Prostate gland (tissue), 2 donors: ENCODE measurements at regions not wholly inside any gene's neighbourhood (a gene's known extent, or its start where the extent isn't known, plus 50 kb on each side); places are given as distances from the start of the nearest gene placed in this dataset.

Source experiments
- DNase-seq: peaks from one replicate; pipeline ENCODE4 v3.0.0-alpha.2; 2019; ENCODE audit warnings: low spot score
- H3K27ac ChIP-seq, 2 donors: fragments of 200-600 bp; sonication (generic); 2 replicates each; pipeline ENCODE4 v1.5.1; 2017 to 2019
- H3K27me3 ChIP-seq: fragments of 200-600 bp; sonication (generic); replicated peaks from 2 replicates; pipeline ENCODE4 v1.5.1; 2019; ENCODE audit not compliant: insufficient read depth
- H3K36me3 ChIP-seq, 2 donors: fragments of 200-600 bp; sonication (generic); 1 replicate in 1 of 2; 2 replicates in 1 of 2; pipeline versions ENCODE4 v1.5.1 to v1.8.1; 2017 to 2019
- H3K4me1 ChIP-seq: fragments of 200-600 bp; sonication (generic); replicated peaks from 2 replicates; pipeline ENCODE4 v1.5.1; 2019
- H3K4me3 ChIP-seq, 2 donors: fragments of 200-600 bp; sonication (generic); 2 replicates each; pipeline ENCODE4 v1.5.1; 2017 to 2019
- H3K9me3 ChIP-seq: fragments of 200-600 bp; sonication (generic); 2 replicates; pipeline ENCODE4 v1.5.1; 2017
- CTCF ChIP-seq, 4 experiments: fragments of 200-600 bp in 2 of 4; fragments of 450-650 bp in 2 of 4; sonication (generic) in 2 of 4; IDR thresholded peaks; 1 replicate in 3 of 4; 2 replicates in 1 of 4; pipeline ENCODE4 v1.5.1; 2016 to 2019; ENCODE audit warnings: antibody characterized with exemption in 4 of 4, mild to moderate bottlenecking in 2 of 4, moderate library complexity in 2 of 4
- POLR2A ChIP-seq: fragments of 450-650 bp; IDR thresholded peaks from one replicate; pipeline ENCODE4 v1.6.1; 2016; ENCODE audit warnings: antibody characterized with exemption, mild to moderate bottlenecking
- POLR2AphosphoS5 ChIP-seq: sonication (generic); formaldehyde crosslinking; IDR thresholded peaks from one replicate; pipeline ENCODE4 v1.6.1; 2017; ENCODE audit warnings: antibody characterized with exemption
- WGBS: methylation state at CpG from one replicate; pipeline ENCODE4 v1.1.5; 2018; 5-methylcytosine and 5-hydroxymethylcytosine counted together
- intact Hi-C: fragments of 100-400 bp; cut with DNase I; formaldehyde crosslinking; loops from one replicate; pipeline ENCODE4 v1.14.2; 2022

GRCh38 chr16:85476389-85476788, 136.7 kb upstream of the GSE1 start:
- Histone ChIP-seq H3K27me3 (no peaks in the 10 kb centered on the region), H3K27ac (no peak overlapping the region), H3K36me3 (no peaks in the 10 kb centered on the region), H3K4me3 (no peak overlapping the region), H3K9me3 (no peaks in the 10 kb centered on the region), H3K4me1 (peaks cover 12% of the 10 kb centered on the region)
- intact Hi-C loops = no loop called here
- no peak for TF ChIP-seq POLR2AphosphoS5
- TF ChIP-seq POLR2A = no peak
- TF ChIP-seq CTCF (IDR thresholded peaks at IDR 0.05) = no peak
- no peak for DNase-seq
- WGBS = 88% methylated on average over 11 of the region's 11 CpGs

DNA sequence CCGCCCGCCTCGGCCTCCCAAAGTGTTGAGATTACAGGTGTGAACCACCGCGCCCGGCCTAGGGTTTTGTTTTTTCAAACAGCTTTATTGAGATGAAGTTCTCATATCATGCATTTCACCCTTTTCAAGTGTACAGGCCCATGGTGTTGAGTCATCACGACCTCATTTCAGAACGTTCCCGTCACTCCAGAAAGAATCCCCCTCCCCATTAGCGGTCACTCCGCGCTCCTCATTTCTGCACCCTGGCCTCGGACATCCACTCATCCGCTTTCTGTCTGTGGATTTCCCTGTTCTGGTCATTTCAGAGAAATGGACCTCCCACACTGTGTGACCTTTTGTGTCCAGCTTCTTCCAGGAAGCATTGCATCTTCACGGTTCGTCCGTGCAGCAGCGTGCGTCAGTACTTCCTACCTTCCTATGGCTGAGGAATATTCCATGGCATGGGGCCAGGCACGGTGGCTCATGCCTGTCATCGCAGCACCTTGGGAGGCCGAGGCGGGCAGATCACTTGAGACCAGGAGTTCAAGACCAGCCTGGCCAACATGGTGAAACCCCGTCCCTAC, 135.2 kb upstream of the GSE1 start:
- no peak overlapping the region for H3K27ac ChIP-seq
- WGBS = 93% methylated on average over 24 of the region's 24 CpGs
- peaks cover under 1% of the 10 kb centered on the region for H3K4me1 ChIP-seq
- intact Hi-C loops = no loop called here
- TF ChIP-seq POLR2AphosphoS5 (no peak), POLR2A (no peak), CTCF (IDR thresholded peaks at IDR 0.05) (no peak)
- no peak for DNase-seq
- no peaks in the 10 kb centered on the region for H3K27me3 ChIP-seq
- H3K9me3 ChIP-seq = no peaks in the 10 kb centered on the region
- no peak overlapping the region for H3K4me3 ChIP-seq
- no peaks in the 10 kb centered on the region for H3K36me3 ChIP-seq

GRCh38 chr16:85479972-85480726, 133.0 kb upstream of the GSE1 start:
- Histone ChIP-seq H3K9me3 (no peaks in the 10 kb centered on the region), H3K27me3 (no peaks in the 10 kb centered on the region), H3K36me3 (no peaks in the 10 kb centered on the region), H3K4me3 (no peak overlapping the region), H3K4me1 (no peaks in the 10 kb centered on the region), H3K27ac (no peak overlapping the region)
- intact Hi-C loops = no loop called here
- TF ChIP-seq CTCF (IDR thresholded peaks at IDR 0.05) = peak in 3 of 4 experiments; percentile 45 to 57 (median 54)
- no peak for TF ChIP-seq POLR2A
- TF ChIP-seq POLR2AphosphoS5 = no peak
- WGBS = 72% methylated on average over 26 of the region's 26 CpGs
- peak; percentile 28 for DNase-seq

- DNase-seq = no peak
- WGBS = 75% methylated on average over 18 of the region's 18 CpGs
- intact Hi-C loops = no loop called here
- Histone ChIP-seq H3K27ac (no peak overlapping the region), H3K9me3 (no peaks in the 10 kb centered on the region), H3K27me3 (no peaks in the 10 kb centered on the region), H3K4me1 (no peaks in the 10 kb centered on the region), H3K36me3 (no peaks in the 10 kb centered on the region), H3K4me3 (no peak overlapping the region)
- TF ChIP-seq CTCF (IDR thresholded peaks at IDR 0.05) (no peak), POLR2AphosphoS5 (no peak), POLR2A (no peak)
Measured at GRCh38 chr16:85480727-85481101, 132.4 kb upstream of the GSE1 start.

GRCh38 chr16:85481206-85481605, 131.9 kb upstream of the GSE1 start:
- intact Hi-C loops = no loop called here
- TF ChIP-seq POLR2A = no peak
- no peak for TF ChIP-seq POLR2AphosphoS5
- TF ChIP-seq CTCF (IDR thresholded peaks at IDR 0.05) = no peak
- Histone ChIP-seq H3K36me3 (no peaks in the 10 kb centered on the region), H3K27me3 (no peaks in the 10 kb centered on the region), H3K4me3 (no peak overlapping the region), H3K4me1 (no peaks in the 10 kb centered on the region), H3K9me3 (no peaks in the 10 kb centered on the region), H3K27ac (no peak overlapping the region)
- no peak for DNase-seq
- WGBS = 88% methylated on average over 1 of the region's 1 CpG
